ENCODE measurements at regions not wholly inside any gene's neighbourhood (a gene's known extent, or its start where the extent isn't known, plus 50 kb on each side); places are given as distances from the start of the nearest gene placed in this dataset.

DNA sequence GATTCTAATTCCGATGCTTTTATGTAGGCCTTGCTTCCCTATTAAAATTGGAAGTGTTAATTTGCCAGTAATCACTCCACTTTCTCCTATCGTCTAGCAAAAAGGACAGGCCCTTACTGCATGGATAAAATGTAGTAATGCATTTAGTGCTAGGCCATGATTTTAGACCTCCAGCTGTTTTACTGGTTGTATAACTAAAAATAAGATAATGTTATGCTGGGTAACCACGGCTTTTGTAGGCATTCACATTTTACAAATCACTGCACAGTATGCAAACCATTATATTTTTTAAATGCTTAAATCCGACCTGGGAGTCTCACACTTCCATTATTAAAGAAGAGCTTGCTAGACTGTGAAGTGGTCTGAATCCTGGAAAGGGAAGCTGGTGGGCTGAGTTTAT is 179.5 kb downstream of the TFAP2A start:
- H3K4me1 ChIP-seq (ENCODE audit: control insufficient read depth, insufficient read depth, low read length) = no peaks in the 10 kb centered on the region
- no peak for DNase-seq
- WGBS, 2 experiments (ENCODE audit: insufficient coverage in 1 of 2, insufficient read length in 1 of 2) = 69% methylated on average over 4 of the region's 4 CpGs; no CpG with 5 or more reads in 1 of the 2 experiments
- Mint-ChIP-seq H3K9me3 (no peaks in the 10 kb centered on the region), H3K36me3 (ENCODE audit: low read depth) (no peaks in the 10 kb centered on the region), H3K4me1 (no peaks in the 10 kb centered on the region), H3K27me3 (ENCODE audit: insufficient read depth) (no peaks in the 10 kb centered on the region), H3K27ac (no peak overlapping the region), H3K4me3 (no peak overlapping the region)
- H3K4me3 ChIP-seq (ENCODE audit: low read length) = no peak overlapping the region
- TF ChIP-seq, protein P1, sequence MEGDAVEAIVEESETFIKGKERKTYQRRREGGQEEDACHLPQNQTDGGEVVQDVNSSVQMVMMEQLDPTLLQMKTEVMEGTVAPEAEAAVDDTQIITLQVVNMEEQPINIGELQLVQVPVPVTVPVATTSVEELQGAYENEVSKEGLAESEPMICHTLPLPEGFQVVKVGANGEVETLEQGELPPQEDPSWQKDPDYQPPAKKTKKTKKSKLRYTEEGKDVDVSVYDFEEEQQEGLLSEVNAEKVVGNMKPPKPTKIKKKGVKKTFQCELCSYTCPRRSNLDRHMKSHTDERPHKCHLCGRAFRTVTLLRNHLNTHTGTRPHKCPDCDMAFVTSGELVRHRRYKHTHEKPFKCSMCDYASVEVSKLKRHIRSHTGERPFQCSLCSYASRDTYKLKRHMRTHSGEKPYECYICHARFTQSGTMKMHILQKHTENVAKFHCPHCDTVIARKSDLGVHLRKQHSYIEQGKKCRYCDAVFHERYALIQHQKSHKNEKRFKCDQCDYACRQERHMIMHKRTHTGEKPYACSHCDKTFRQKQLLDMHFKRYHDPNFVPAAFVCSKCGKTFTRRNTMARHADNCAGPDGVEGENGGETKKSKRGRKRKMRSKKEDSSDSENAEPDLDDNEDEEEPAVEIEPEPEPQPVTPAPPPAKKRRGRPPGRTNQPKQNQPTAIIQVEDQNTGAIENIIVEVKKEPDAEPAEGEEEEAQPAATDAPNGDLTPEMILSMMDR (conservative IDR thresholded peaks at IDR 0.05) = no peak
- H3K36me3 ChIP-seq (ENCODE audit: control insufficient read depth, insufficient read depth, low read length) = no peaks in the 10 kb centered on the region
- no peak overlapping the region for H3K27ac ChIP-seq (ENCODE audit: low read depth, low read length)
- no peaks in the 10 kb centered on the region for H3K9me3 ChIP-seq (ENCODE audit: control insufficient read depth, low read length)
- H3K9ac ChIP-seq (ENCODE audit: extremely low read depth, low read length, poor library complexity, severe bottlenecking) = no peak overlapping the region
- no peaks in the 10 kb centered on the region for H3K27me3 ChIP-seq (ENCODE audit: control insufficient read depth, insufficient read depth, low read length, poor library complexity, severe bottlenecking)

DNA sequence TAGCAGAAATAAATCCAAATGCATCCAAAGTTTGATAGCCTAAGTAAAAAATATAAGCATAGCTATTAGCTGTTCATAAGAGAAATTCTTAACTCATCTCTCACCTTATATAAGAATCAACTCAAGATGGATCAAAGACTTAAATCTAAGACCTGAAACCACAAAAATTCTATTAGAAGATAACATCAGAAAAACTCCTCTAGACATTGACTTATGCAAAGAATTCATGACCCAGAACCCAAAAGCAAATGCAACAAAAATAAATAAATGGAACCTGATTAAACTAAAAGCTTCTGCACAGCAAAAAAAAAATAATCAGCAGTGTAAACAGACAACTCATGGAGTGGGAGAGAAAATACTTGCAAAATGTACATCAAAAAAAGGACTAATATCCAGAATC is 184.3 kb downstream of the TFAP2A start:
- Mint-ChIP-seq H3K27me3 (ENCODE audit: insufficient read depth) (no peaks in the 10 kb centered on the region), H3K27ac (no peak overlapping the region), H3K9me3 (peaks cover 10% of the 10 kb centered on the region), H3K36me3 (ENCODE audit: low read depth) (no peaks in the 10 kb centered on the region), H3K4me1 (no peaks in the 10 kb centered on the region), H3K4me3 (no peak overlapping the region)
- Histone ChIP-seq H3K27me3 (ENCODE audit: control insufficient read depth, insufficient read depth, low read length, poor library complexity, severe bottlenecking) (no peaks in the 10 kb centered on the region), H3K4me1 (ENCODE audit: control insufficient read depth, insufficient read depth, low read length) (no peaks in the 10 kb centered on the region), H3K9me3 (ENCODE audit: control insufficient read depth, low read length) (no peaks in the 10 kb centered on the region), H3K4me3 (ENCODE audit: low read length) (no peak overlapping the region), H3K36me3 (ENCODE audit: control insufficient read depth, insufficient read depth, low read length) (no peaks in the 10 kb centered on the region), H3K9ac (ENCODE audit: extremely low read depth, low read length, poor library complexity, severe bottlenecking) (no peak overlapping the region), H3K27ac (ENCODE audit: low read depth, low read length) (no peak overlapping the region)
- TF ChIP-seq, protein P1 (conservative IDR thresholded peaks at IDR 0.05) = no peak
- DNase-seq = no peak

DNA sequence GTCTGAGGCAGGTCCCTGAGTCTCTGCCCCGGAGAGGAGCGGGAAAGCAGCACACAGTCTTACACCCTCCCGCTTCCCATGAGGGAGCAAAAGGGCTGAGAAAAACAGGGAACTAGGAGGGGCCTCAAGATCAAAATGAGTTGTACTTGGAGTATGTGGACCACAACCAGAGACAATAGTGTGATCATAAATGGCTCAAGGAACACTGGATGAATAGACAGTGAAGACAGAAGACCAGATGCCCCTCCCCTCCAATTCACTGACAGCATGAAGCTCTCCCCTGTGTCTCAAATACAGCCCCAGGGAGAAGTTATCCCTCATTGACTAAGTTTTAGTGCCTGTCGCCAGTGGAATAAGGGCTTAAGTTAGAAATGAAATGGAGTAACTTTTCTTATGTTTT is 191.0 kb downstream of the TFAP2A start:
- WGBS, 2 experiments (ENCODE audit: insufficient coverage in 1 of 2, insufficient read length in 1 of 2) = 85 to 96% methylated on average over 3 to 4 of the region's 4 CpGs
- Histone ChIP-seq H3K4me3 (ENCODE audit: low read length) (no peak overlapping the region), H3K9me3 (ENCODE audit: control insufficient read depth, low read length) (no peaks in the 10 kb centered on the region), H3K4me1 (ENCODE audit: control insufficient read depth, insufficient read depth, low read length) (no peaks in the 10 kb centered on the region), H3K27me3 (ENCODE audit: control insufficient read depth, insufficient read depth, low read length, poor library complexity, severe bottlenecking) (no peaks in the 10 kb centered on the region), H3K9ac (ENCODE audit: extremely low read depth, low read length, poor library complexity, severe bottlenecking) (no peak overlapping the region), H3K27ac (ENCODE audit: low read depth, low read length) (no peak overlapping the region), H3K36me3 (ENCODE audit: control insufficient read depth, insufficient read depth, low read length) (no peaks in the 10 kb centered on the region)
- DNase-seq = no peak
- no peaks in the 10 kb centered on the region for H3K4me1 Mint-ChIP-seq
- H3K27me3 Mint-ChIP-seq (ENCODE audit: insufficient read depth) = peaks cover 3% of the 10 kb centered on the region
- no peak overlapping the region for H3K4me3 Mint-ChIP-seq
- peaks cover 10% of the 10 kb centered on the region for H3K9me3 Mint-ChIP-seq
- H3K27ac Mint-ChIP-seq = no peak overlapping the region
- TF ChIP-seq, protein P1 (conservative IDR thresholded peaks at IDR 0.05) = no peak
- H3K36me3 Mint-ChIP-seq (ENCODE audit: low read depth) = no peaks in the 10 kb centered on the region

Measured in endodermal cell (in vitro differentiated cells).